SU-DHL-6 (cell line): ENCODE measurements at regions not wholly inside any gene's neighbourhood (a gene's known extent, or its start where the extent isn't known, plus 50 kb on each side); places are given as distances from the start of the nearest gene placed in this dataset.

Experiments used
- EZH2phosphoT487 ChIP-seq: fragments of 200-600 bp; sonication (generic), shearing (Covaris generic); conservative IDR thresholded peaks from 2 replicates; pipeline ENCODE4 v1.6.1; 2018; ENCODE audit warnings: mild to moderate bottlenecking, antibody characterized with exemption, low read length, moderate library complexity, mixed read lengths
- TF ChIP-seq, protein P1 (sequence below): fragments of 200-600 bp; sonication (generic); IDR thresholded peaks from one replicate; pipeline ENCODE4 v1.5.1; 2017; ENCODE audit warnings: antibody characterized with exemption, mild to moderate bottlenecking, low read length, moderate library complexity; ENCODE audit not compliant: insufficient read depth, poor library complexity, severe bottlenecking

DNA sequence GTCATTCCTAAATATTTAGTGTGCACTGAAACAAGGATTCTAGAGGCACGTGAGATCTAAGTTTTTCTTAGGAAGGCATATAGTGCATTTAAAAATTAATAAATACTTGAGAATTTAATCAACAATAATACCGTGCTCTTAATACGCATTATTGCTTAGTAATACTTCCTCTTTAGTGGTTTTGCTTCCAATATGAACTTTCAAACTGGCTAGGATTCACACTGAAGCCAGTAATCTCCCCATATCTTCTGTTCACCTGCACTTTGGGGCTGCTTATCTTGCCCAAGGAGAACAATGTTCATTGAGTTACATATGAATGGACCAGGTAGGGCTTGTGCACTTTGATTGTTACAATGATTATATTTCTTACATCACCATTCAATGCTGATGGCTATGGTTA lies 180.5 kb upstream of the RIOK2 start:
- TF ChIP-seq, protein P1, sequence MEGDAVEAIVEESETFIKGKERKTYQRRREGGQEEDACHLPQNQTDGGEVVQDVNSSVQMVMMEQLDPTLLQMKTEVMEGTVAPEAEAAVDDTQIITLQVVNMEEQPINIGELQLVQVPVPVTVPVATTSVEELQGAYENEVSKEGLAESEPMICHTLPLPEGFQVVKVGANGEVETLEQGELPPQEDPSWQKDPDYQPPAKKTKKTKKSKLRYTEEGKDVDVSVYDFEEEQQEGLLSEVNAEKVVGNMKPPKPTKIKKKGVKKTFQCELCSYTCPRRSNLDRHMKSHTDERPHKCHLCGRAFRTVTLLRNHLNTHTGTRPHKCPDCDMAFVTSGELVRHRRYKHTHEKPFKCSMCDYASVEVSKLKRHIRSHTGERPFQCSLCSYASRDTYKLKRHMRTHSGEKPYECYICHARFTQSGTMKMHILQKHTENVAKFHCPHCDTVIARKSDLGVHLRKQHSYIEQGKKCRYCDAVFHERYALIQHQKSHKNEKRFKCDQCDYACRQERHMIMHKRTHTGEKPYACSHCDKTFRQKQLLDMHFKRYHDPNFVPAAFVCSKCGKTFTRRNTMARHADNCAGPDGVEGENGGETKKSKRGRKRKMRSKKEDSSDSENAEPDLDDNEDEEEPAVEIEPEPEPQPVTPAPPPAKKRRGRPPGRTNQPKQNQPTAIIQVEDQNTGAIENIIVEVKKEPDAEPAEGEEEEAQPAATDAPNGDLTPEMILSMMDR = no peak
- no peak for TF ChIP-seq EZH2phosphoT487
